GM18867 (cell line): ENCODE measurements at regions not wholly inside any gene's neighbourhood (a gene's known extent, or its start where the extent isn't known, plus 50 kb on each side); places are given as distances from the start of the nearest gene placed in this dataset.

ENCODE experiments used
- ATAC-seq: cut with Tn5 transposase; IDR thresholded peaks from one replicate; pipeline ENCODE4 v1.9.1; 2021; ENCODE audit warnings: mild to moderate bottlenecking, moderate library complexity; ENCODE audit not compliant: unreplicated experiment

- ATAC-seq: no peak
Measured at GRCh38 chr4:56286763-56287162, 100.5 kb downstream of the AASDH start.

- no peak for ATAC-seq
Measured at GRCh38 chr4:56283375-56283774, 103.9 kb downstream of the AASDH start.

- ATAC-seq: no peak
Measured at GRCh38 chr4:56282004-56282403, 105.3 kb downstream of the AASDH start.

- no peak for ATAC-seq
Measured at GRCh38 chr4:56276547-56276946, 110.7 kb downstream of the AASDH start.

- no peak for ATAC-seq
Measured at GRCh38 chr4:56273391-56273790, 113.9 kb downstream of the AASDH start.

- ATAC-seq: no peak
Measured at GRCh38 chr4:56272927-56273326, 114.4 kb downstream of the AASDH start.

GRCh38 chr4:56272003-56272402 is 115.3 kb downstream of the AASDH start:
- no peak for ATAC-seq

- ATAC-seq: no peak
Measured at GRCh38 chr4:56271131-56271530, 116.2 kb downstream of the AASDH start.

- no peak for ATAC-seq
Measured at GRCh38 chr4:56267558-56267957, 119.7 kb downstream of the AASDH start.

GRCh38 chr4:56264873-56265272 is 122.4 kb downstream of the AASDH start:
- no peak for ATAC-seq

DNA sequence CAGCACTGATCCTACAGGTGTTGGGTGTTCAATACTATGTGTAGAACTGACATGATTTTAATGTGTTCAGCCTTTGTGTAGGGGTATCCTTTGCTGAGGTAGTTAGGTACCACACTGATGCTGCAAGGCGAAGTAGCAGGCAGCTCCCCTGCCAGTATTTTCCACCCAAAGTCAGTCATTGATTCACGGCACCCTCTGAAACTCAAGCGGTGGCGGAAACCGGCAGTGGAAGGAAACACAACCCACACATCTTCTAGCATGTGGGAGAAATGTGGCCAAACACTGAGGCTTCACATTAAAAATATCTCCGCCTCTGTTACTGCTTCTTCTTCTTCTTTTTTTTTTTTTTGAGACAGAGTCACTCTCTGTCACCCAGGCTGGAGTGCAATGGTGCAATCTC is 126.3 kb downstream of the AASDH start:
- peak; percentile 82 for ATAC-seq

GRCh38 chr4:56260320-56260719 is 127.0 kb downstream of the AASDH start:
- ATAC-seq: no peak

GRCh38 chr4:56259655-56260054 is 127.6 kb downstream of the AASDH start:
- ATAC-seq: no peak

DNA sequence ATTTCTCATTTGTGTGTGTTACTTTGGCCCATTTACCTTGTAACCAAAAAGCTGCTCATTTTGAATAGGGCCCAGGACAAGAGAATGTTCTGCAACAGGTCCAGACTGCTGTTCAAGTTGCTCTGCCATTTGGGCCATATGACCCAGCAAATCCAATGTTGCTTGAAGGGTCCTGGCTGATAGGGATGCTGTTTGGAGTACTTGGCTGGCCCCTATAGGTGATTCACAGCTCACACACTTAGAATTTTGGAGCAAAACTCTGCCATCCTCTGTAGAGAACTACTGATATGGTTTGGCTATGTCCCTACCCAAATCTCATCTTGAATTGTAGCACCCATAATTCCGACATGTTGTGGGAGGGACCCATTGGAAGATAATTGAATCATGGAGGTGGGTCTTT is 131.5 kb downstream of the AASDH start:
- ATAC-seq: no peak

DNA sequence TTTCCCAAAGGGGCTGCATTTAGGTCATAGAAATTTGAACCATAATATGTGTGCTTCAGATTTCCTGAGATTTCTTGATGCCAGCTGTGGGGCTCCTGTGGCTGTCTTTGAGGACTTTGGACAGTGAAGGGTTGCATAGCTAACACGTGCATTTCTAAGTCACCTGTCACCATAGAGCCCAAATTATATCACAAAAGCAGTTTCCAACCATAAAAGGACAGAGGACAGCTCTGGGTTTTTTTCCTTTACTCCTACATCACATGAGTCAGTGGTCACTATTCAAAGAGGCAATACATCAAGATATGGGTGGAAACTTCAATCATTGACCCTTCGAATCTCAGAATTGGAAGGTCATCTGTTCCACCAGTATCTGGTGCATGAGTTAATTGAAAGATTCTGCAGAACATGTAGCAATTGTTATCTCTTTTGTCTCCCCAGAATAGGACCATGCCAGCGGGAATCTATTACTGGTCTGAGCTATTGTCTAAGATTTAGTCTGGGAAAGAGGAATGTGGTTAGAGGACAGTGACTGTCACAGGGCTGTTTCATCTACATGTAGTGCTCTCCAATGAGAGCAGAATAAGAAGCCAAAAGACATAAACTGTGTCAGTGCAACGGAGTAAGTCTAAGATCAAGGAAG is 133.5 kb downstream of the AASDH start:
- no peak for ATAC-seq

GRCh38 chr4:56252561-56253152 is 134.6 kb downstream of the AASDH start:
- no peak for ATAC-seq

- ATAC-seq: no peak
Measured at GRCh38 chr4:56251556-56251955, 135.7 kb downstream of the AASDH start.

DNA sequence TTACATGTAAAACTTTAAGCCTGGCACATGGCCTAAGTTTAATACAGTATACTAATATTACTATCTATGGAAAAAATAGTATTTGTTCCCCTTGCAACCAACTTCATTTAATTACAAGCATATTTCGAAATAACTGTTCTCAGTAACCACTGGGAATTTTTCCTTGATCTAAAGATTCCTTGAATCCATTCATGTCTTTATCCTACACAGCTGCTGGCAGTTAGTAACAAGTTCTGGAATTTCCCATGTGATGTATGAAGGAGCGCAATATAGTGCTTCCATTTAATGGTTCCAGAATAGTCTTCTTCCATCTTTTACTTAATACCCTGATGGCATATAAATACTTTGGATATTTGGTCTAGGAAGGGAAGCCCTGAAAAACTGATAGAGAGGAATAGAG is 136.5 kb downstream of the AASDH start:
- ATAC-seq: no peak

DNA sequence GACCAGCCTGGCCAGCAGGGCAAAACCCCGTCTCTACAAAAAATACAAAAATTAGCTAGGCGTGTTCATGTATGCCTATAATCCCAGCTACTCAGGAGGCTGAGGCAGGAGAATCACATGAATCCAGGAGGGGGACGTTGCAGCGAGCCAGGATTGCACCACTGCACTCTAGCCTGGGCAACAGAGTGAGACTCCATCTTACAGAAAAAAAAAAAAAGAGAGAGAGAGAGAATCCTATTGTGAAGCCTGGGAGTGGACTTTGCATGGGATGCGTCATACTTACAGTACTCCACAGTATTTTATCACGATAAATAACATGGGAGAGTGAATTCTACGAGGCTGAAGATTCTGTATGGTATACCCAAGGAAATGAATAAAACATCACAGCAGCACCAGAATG is 139.6 kb downstream of the AASDH start:
- no peak for ATAC-seq

DNA sequence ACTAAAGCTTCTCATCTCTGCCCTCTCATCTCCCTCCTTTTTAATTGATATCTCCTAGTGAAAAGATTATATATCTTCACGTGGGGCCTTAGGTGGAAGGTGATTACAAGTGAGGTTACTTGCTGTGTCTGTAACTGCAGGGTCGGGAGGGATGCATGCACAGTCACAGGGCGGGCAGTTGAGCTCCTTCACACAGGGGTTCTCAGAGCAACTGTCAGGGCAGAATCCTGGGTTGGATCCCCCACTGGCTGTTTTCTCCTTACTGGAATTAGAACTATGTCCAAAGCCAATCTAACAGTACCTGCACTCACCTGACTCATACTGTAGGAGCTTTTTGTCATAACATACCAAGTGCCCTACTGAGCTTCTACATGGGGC is 141.1 kb downstream of the AASDH start:
- ATAC-seq: no peak

DNA sequence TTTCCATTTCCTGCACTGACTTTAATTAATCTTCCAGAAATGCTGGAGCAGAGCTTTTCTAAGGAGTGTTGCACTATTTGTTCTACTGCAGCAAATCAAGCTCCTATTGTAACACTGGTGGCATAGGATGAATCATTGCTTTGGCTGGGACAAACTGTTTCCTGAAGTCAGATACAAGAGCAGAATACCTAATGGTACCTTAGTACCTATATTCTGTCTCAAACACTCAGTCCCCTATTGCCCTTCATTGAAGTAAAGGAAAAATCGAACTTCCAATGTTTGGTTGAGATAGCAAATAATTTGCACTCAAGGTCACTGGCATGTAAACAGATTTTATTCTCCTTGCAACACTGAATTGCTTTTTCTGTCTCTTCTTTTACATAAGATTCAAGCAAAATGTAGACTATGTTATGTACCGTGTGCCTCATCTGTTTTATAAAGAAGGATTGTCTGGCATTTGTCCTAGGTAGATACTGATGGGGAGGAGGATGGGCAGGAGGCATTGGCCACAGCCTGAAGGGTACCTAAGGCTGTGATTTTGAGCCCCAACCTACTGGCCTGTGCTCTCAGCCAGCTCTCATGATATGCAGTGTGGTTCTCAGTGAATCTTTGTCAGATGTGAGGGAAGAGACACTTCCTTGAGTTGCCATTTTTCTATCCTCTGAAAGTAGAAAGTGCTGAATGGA is 141.6 kb downstream of the AASDH start:
- no peak for ATAC-seq

DNA sequence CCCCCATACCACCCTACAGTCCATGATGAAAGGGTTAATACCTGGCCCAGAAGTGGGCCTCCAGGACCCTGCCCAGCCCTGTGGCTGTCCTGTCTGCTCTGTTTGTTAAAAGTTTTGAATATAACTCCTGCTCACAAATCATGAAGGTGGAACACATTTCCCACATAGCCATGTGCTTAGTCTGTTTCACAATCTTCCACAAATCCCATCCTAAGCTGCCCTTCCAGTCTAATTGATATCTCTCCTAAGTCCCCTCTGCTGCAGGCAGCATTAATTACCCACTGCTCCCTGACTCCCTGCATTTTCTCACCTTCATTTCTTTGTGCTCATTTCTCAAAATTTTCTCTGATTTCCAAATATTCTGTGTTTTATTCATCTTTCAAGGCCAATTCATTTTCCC is 142.6 kb downstream of the AASDH start:
- ATAC-seq: no peak

DNA sequence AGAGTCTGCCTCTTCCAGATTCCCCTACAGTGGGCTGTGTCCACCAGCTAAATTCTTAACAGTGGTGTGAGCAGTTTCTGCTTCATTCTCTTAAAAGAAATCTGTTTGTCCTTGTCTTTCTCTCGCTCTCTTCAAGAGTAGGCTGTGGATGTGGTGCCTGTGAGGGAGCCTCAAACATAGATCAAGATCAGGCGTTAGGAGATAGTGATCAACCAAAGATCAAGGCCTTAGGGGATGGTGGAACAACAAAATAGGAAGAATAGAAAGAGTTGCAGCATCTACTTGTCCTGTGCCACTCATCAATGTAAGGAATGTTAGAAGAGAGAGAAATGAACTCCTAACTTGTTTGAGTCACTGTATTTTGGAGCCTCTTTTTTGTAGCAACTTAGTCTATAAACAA is 144.2 kb downstream of the AASDH start:
- ATAC-seq: no peak
